GM23338 (cell line): ENCODE measurements at regions not wholly inside any gene's neighbourhood (a gene's known extent, or its start where the extent isn't known, plus 50 kb on each side); places are given as distances from the start of the nearest gene placed in this dataset.

Experiments used
- ATAC-seq: fragments of 200-7000 bp; cut with Tn5 transposase; 3 replicates; pipeline ENCODE4 v1.9.1; 2020
- DNase-seq: peaks from one replicate; pipeline ENCODE4 v3.0.0-alpha.2; 2015; ENCODE audit warnings: low spot score
- H2AFZ ChIP-seq: fragments of 200-600 bp; sonication (generic); 2 replicates; pipeline ENCODE4 v1.8.0; 2016; ENCODE audit warnings: antibody characterized with exemption, mild to moderate bottlenecking, moderate library complexity
- H3F3A ChIP-seq: fragments of 200-600 bp; sonication (generic); replicated peaks from 2 replicates; pipeline ENCODE4 v1.8.0; 2017; ENCODE audit warnings: antibody characterized with exemption, mixed run types, low read depth
- H3K27ac ChIP-seq: fragments of 200-600 bp; sonication (generic); 2 replicates; pipeline ENCODE4 v1.6.1; 2016; ENCODE audit warnings: low read depth
- H3K27me3 ChIP-seq: fragments of 200-600 bp; sonication (generic); 2 replicates; pipeline ENCODE4 v1.8.0; 2016; ENCODE audit warnings: mild to moderate bottlenecking, mixed run types, moderate library complexity; ENCODE audit not compliant: insufficient read depth
- H3K36me3 ChIP-seq: fragments of 200-600 bp; sonication (generic); 2 replicates; pipeline ENCODE4 v1.8.0; 2016; ENCODE audit warnings: mild to moderate bottlenecking; ENCODE audit not compliant: insufficient read depth
- H3K4me1 ChIP-seq: fragments of 200-600 bp; sonication (generic); 2 replicates; pipeline ENCODE4 v1.8.0; 2016; ENCODE audit warnings: mild to moderate bottlenecking, moderate library complexity; ENCODE audit not compliant: insufficient read depth
- H3K4me2 ChIP-seq: fragments of 200-600 bp; sonication (generic); 2 replicates; pipeline ENCODE4 v1.7.1; 2017; ENCODE audit warnings: mixed run types
- H3K4me3 ChIP-seq: fragments of 200-600 bp; sonication (generic); 2 replicates; pipeline ENCODE4 v1.6.1; 2016; ENCODE audit warnings: mixed run types
- H3K79me2 ChIP-seq: fragments of 200-600 bp; sonication (generic); replicated peaks from 2 replicates; pipeline ENCODE4 v1.8.0; 2017; ENCODE audit warnings: mild to moderate bottlenecking; ENCODE audit not compliant: insufficient read depth
- H3K9me2 ChIP-seq: fragments of 200-600 bp; sonication (generic); 2 replicates; pipeline ENCODE4 v1.8.0; 2017; ENCODE audit not compliant: insufficient read depth
- H4K20me1 ChIP-seq: fragments of 200-600 bp; sonication (generic); replicated peaks from 2 replicates; pipeline ENCODE4 v1.8.0; 2017; ENCODE audit warnings: mild to moderate bottlenecking; ENCODE audit not compliant: insufficient read depth
- H3K27ac Mint-ChIP-seq: 2 replicates; pipeline ENCODE4 v1.8.0; 2020; ENCODE audit warnings: inconsistent platforms, mild to moderate bottlenecking, moderate library complexity, mixed read lengths
- H3K27me3 Mint-ChIP-seq: 3 replicates; pipeline ENCODE4 v1.8.0; 2022; ENCODE audit warnings: low read depth, mild to moderate bottlenecking, moderate library complexity, mixed read lengths, inconsistent platforms; ENCODE audit not compliant: insufficient read depth, poor library complexity
- H3K36me3 Mint-ChIP-seq: 3 replicates; pipeline ENCODE4 v1.8.0; 2021; ENCODE audit warnings: low read depth, mild to moderate bottlenecking, inconsistent platforms, moderate library complexity, mixed read lengths
- H3K4me1 Mint-ChIP-seq: 3 replicates; pipeline ENCODE4 v1.8.0; 2020; ENCODE audit warnings: mild to moderate bottlenecking, inconsistent platforms, mixed read lengths
- H3K4me3 Mint-ChIP-seq: 3 replicates; pipeline ENCODE4 v1.8.0; 2021; ENCODE audit warnings: moderate library complexity, mild to moderate bottlenecking, inconsistent platforms, mixed read lengths
- H3K9me3 Mint-ChIP-seq: 3 replicates; pipeline ENCODE4 v1.8.0; 2020; ENCODE audit warnings: moderate library complexity, mild to moderate bottlenecking, inconsistent platforms, mixed read lengths
- CREB1 ChIP-seq: fragments of 250-450 bp; sonication (Bioruptor Pico); IDR thresholded peaks from 2 replicates; pipeline ENCODE4 v1.5.0; 2020; ENCODE audit warnings: low read depth, mild to moderate bottlenecking, moderate library complexity
- EZH2 ChIP-seq: fragments of 200-600 bp; sonication (generic); IDR thresholded peaks from one replicate; pipeline ENCODE4 v1.8.0; 2017; ENCODE audit warnings: antibody characterized with exemption, mild to moderate bottlenecking, low read depth; ENCODE audit not compliant: unreplicated experiment
- EZH2phosphoT487 ChIP-seq: fragments of 200-600 bp; sonication (generic); IDR thresholded peaks from one replicate; pipeline ENCODE4 v1.8.1; 2018; ENCODE audit warnings: antibody characterized with exemption; ENCODE audit not compliant: unreplicated experiment
- JUNB ChIP-seq: IDR thresholded peaks from one replicate; pipeline ENCODE4 v1.6.1; 2016; ENCODE audit warnings: antibody characterized with exemption; ENCODE audit not compliant: unreplicated experiment
- NANOG ChIP-seq: IDR thresholded peaks from 2 replicates; pipeline ENCODE4 v1.6.1; 2016; ENCODE audit warnings: antibody characterized with exemption, borderline replicate concordance
- POLR2AphosphoS5 ChIP-seq: IDR thresholded peaks from 2 replicates; pipeline ENCODE4 v1.6.1; 2016; ENCODE audit warnings: antibody characterized with exemption, low read depth
- STAT1 ChIP-seq: IDR thresholded peaks from one replicate; pipeline ENCODE4 v1.6.1; 2016; ENCODE audit warnings: antibody characterized with exemption; ENCODE audit not compliant: unreplicated experiment
- ZNF114 ChIP-seq: fragments of 250-450 bp; sonication (Bioruptor Pico); IDR thresholded peaks from 2 replicates; pipeline ENCODE4 v1.5.0; 2020; ENCODE audit warnings: mild to moderate bottlenecking, moderate library complexity
- ZNF331 ChIP-seq: fragments of 250-450 bp; sonication (Bioruptor Pico); IDR thresholded peaks from 2 replicates; pipeline ENCODE4 v1.5.0; 2020; ENCODE audit warnings: low read depth, mild to moderate bottlenecking, moderate library complexity
- TF ChIP-seq, protein P1 (sequence below), 2 experiments: fragments of 200-600 bp in 1 of 2; sonication (generic) in 1 of 2; conservative IDR thresholded peaks; 2 replicates each; pipeline versions ENCODE4 v1.5.1 to v1.6.1; 2016 to 2017; ENCODE audit warnings: antibody characterized with exemption in 2 of 2, low read depth in 2 of 2, mild to moderate bottlenecking in 2 of 2, moderate library complexity in 1 of 2
- TF ChIP-seq, protein P2 (sequence below): fragments of 250-450 bp; sonication (Bioruptor Pico); IDR thresholded peaks from 2 replicates; pipeline ENCODE4 v1.5.0; 2020; ENCODE audit warnings: mild to moderate bottlenecking, moderate library complexity
- TF ChIP-seq, protein P3 (sequence below): IDR thresholded peaks from 2 replicates; pipeline ENCODE4 v1.6.1; 2016; ENCODE audit warnings: antibody characterized with exemption
- TF ChIP-seq, protein P4 (sequence below): IDR thresholded peaks from one replicate; pipeline ENCODE4 v1.6.1; 2018; ENCODE audit warnings: antibody characterized with exemption; ENCODE audit not compliant: unreplicated experiment

DNA sequence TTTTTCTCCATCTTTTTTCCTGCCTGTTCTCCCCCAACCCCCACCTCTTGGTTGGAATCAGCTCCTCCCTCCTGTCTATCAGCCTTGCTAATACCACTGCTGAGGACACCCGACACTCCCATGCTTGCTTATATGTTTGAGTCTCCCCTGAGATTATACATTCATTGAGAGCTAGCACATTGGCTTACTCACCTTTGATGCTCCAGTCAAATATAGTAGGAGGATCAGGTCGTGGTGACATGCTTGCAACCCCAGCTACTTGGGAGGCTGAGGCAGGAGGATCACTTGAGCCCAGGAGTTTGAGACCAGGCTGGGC lies 91.5 kb upstream of the CCBE1 start:
- Mint-ChIP-seq H3K4me1 (no peaks in the 10 kb centered on the region; the same call in 2 of the 3 replicates), H3K9me3 (no peaks in the 10 kb centered on the region; the same call in 2 of the 3 replicates), H3K36me3 (no peaks in the 10 kb centered on the region), H3K4me3 (no peak overlapping the region), H3K27me3 (peaks cover 1% of the 10 kb centered on the region), H3K27ac (no peak overlapping the region)
- Histone ChIP-seq H3K27ac (no peak overlapping the region), H2AFZ (no peak overlapping the region), H3K9me2 (no peaks in the 10 kb centered on the region), H3K4me2 (no peak overlapping the region), H3F3A (no peaks in the 10 kb centered on the region), H4K20me1 (no peaks in the 10 kb centered on the region), H3K36me3 (no peaks in the 10 kb centered on the region), H3K79me2 (no peaks in the 10 kb centered on the region), H3K4me3 (no peak overlapping the region), H3K4me1 (no peaks in the 10 kb centered on the region), H3K27me3 (no peaks in the 10 kb centered on the region)
- TF ChIP-seq JUNB (no peak), ZNF331 (CRISPR knock-in tag) (no peak), STAT1 (no peak), EZH2phosphoT487 (no peak), CREB1 (CRISPR knock-in tag) (no peak), ZNF114 (CRISPR knock-in tag) (no peak), EZH2 (no peak), POLR2AphosphoS5 (no peak), NANOG (no peak)
- TF ChIP-seq, protein P1, sequence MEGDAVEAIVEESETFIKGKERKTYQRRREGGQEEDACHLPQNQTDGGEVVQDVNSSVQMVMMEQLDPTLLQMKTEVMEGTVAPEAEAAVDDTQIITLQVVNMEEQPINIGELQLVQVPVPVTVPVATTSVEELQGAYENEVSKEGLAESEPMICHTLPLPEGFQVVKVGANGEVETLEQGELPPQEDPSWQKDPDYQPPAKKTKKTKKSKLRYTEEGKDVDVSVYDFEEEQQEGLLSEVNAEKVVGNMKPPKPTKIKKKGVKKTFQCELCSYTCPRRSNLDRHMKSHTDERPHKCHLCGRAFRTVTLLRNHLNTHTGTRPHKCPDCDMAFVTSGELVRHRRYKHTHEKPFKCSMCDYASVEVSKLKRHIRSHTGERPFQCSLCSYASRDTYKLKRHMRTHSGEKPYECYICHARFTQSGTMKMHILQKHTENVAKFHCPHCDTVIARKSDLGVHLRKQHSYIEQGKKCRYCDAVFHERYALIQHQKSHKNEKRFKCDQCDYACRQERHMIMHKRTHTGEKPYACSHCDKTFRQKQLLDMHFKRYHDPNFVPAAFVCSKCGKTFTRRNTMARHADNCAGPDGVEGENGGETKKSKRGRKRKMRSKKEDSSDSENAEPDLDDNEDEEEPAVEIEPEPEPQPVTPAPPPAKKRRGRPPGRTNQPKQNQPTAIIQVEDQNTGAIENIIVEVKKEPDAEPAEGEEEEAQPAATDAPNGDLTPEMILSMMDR (conservative IDR thresholded peaks at IDR 0.05; ENCODE audit: low read depth in 2 of 2), result no peak
- TF ChIP-seq, protein P2, sequence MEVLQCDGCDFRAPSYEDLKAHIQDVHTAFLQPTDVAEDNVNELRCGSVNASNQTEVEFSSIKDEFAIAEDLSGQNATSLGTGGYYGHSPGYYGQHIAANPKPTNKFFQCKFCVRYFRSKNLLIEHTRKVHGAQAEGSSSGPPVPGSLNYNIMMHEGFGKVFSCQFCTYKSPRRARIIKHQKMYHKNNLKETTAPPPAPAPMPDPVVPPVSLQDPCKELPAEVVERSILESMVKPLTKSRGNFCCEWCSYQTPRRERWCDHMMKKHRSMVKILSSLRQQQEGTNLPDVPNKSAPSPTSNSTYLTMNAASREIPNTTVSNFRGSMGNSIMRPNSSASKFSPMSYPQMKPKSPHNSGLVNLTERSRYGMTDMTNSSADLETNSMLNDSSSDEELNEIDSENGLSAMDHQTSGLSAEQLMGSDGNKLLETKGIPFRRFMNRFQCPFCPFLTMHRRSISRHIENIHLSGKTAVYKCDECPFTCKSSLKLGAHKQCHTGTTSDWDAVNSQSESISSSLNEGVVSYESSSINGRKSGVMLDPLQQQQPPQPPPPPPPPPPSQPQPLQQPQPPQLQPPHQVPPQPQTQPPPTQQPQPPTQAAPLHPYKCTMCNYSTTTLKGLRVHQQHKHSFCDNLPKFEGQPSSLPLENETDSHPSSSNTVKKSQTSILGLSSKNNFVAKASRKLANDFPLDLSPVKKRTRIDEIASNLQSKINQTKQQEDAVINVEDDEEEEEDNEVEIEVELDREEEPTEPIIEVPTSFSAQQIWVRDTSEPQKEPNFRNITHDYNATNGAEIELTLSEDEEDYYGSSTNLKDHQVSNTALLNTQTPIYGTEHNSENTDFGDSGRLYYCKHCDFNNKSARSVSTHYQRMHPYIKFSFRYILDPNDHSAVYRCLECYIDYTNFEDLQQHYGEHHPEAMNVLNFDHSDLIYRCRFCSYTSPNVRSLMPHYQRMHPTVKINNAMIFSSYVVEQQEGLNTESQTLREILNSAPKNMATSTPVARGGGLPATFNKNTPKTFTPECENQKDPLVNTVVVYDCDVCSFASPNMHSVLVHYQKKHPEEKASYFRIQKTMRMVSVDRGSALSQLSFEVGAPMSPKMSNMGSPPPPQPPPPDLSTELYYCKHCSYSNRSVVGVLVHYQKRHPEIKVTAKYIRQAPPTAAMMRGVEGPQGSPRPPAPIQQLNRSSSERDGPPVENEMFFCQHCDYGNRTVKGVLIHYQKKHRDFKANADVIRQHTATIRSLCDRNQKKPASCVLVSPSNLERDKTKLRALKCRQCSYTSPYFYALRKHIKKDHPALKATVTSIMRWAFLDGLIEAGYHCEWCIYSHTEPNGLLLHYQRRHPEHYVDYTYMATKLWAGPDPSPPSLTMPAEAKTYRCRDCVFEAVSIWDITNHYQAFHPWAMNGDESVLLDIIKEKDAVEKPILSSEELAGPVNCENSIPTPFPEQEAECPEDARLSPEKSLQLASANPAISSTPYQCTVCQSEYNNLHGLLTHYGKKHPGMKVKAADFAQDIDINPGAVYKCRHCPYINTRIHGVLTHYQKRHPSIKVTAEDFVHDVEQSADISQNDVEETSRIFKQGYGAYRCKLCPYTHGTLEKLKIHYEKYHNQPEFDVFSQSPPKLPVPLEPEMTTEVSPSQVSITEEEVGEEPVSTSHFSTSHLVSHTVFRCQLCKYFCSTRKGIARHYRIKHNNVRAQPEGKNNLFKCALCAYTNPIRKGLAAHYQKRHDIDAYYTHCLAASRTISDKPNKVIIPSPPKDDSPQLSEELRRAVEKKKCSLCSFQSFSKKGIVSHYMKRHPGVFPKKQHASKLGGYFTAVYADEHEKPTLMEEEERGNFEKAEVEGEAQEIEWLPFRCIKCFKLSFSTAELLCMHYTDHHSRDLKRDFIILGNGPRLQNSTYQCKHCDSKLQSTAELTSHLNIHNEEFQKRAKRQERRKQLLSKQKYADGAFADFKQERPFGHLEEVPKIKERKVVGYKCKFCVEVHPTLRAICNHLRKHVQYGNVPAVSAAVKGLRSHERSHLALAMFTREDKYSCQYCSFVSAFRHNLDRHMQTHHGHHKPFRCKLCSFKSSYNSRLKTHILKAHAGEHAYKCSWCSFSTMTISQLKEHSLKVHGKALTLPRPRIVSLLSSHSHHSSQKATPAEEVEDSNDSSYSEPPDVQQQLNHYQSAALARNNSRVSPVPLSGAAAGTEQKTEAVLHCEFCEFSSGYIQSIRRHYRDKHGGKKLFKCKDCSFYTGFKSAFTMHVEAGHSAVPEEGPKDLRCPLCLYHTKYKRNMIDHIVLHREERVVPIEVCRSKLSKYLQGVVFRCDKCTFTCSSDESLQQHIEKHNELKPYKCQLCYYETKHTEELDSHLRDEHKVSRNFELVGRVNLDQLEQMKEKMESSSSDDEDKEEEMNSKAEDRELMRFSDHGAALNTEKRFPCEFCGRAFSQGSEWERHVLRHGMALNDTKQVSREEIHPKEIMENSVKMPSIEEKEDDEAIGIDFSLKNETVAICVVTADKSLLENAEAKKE (CRISPR knock-in tag), result no peak
- TF ChIP-seq, protein P3, sequence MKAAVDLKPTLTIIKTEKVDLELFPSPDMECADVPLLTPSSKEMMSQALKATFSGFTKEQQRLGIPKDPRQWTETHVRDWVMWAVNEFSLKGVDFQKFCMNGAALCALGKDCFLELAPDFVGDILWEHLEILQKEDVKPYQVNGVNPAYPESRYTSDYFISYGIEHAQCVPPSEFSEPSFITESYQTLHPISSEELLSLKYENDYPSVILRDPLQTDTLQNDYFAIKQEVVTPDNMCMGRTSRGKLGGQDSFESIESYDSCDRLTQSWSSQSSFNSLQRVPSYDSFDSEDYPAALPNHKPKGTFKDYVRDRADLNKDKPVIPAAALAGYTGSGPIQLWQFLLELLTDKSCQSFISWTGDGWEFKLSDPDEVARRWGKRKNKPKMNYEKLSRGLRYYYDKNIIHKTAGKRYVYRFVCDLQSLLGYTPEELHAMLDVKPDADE, result no peak
- TF ChIP-seq, protein P4, sequence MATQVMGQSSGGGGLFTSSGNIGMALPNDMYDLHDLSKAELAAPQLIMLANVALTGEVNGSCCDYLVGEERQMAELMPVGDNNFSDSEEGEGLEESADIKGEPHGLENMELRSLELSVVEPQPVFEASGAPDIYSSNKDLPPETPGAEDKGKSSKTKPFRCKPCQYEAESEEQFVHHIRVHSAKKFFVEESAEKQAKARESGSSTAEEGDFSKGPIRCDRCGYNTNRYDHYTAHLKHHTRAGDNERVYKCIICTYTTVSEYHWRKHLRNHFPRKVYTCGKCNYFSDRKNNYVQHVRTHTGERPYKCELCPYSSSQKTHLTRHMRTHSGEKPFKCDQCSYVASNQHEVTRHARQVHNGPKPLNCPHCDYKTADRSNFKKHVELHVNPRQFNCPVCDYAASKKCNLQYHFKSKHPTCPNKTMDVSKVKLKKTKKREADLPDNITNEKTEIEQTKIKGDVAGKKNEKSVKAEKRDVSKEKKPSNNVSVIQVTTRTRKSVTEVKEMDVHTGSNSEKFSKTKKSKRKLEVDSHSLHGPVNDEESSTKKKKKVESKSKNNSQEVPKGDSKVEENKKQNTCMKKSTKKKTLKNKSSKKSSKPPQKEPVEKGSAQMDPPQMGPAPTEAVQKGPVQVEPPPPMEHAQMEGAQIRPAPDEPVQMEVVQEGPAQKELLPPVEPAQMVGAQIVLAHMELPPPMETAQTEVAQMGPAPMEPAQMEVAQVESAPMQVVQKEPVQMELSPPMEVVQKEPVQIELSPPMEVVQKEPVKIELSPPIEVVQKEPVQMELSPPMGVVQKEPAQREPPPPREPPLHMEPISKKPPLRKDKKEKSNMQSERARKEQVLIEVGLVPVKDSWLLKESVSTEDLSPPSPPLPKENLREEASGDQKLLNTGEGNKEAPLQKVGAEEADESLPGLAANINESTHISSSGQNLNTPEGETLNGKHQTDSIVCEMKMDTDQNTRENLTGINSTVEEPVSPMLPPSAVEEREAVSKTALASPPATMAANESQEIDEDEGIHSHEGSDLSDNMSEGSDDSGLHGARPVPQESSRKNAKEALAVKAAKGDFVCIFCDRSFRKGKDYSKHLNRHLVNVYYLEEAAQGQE, result no peak
- ATAC-seq, result no peak
- no peak for DNase-seq
